WTC11 (cell line): ENCODE measurements at regions not wholly inside any gene's neighbourhood (a gene's known extent, or its start where the extent isn't known, plus 50 kb on each side); places are given as distances from the start of the nearest gene placed in this dataset.
"Not testable (repeated sequence)": the region's sequence is repeated elsewhere in the genome, so short reads cannot be mapped to it uniquely, and the experiment has no call there.

Experiments used
- NR2C2 ChIP-seq: sonication (generic); formaldehyde crosslinking; IDR thresholded peaks from 2 replicates; pipeline ENCODE4 v1.8.0; 2022; ENCODE audit warnings: mild to moderate bottlenecking, missing genetic modification reagents
- SP1 ChIP-seq: sonication (generic); formaldehyde crosslinking; conservative IDR thresholded peaks from 2 replicates; pipeline ENCODE4 v1.8.1; 2022; ENCODE audit warnings: missing genetic modification reagents
- TEAD4 ChIP-seq: sonication (generic); formaldehyde crosslinking; IDR thresholded peaks from 2 replicates; pipeline ENCODE4 v1.8.0; 2022; ENCODE audit warnings: mild to moderate bottlenecking, missing genetic modification reagents
- ZBTB21 ChIP-seq: sonication (generic); formaldehyde crosslinking; IDR thresholded peaks from 2 replicates; pipeline ENCODE4 v1.8.1; 2023; ENCODE audit warnings: mild to moderate bottlenecking, missing genetic modification reagents, borderline replicate concordance
- ZNF121 ChIP-seq: sonication (generic); formaldehyde crosslinking; IDR thresholded peaks from 2 replicates; pipeline ENCODE4 v1.8.0; 2023; ENCODE audit warnings: missing genetic modification reagents
- ZNF416 ChIP-seq: fragments of 250-450 bp; sonication (Bioruptor Pico); IDR thresholded peaks from 2 replicates; pipeline ENCODE4 v1.9.0; 2021; ENCODE audit warnings: mild to moderate bottlenecking, inconsistent platforms
- ZNF423 ChIP-seq: fragments of 250-450 bp; sonication (Bioruptor Pico); IDR thresholded peaks from 2 replicates; pipeline ENCODE4 v2.1.2; 2022; ENCODE audit warnings: mild to moderate bottlenecking, moderate library complexity
- TF ChIP-seq, protein P1 (sequence below): sonication (generic); formaldehyde crosslinking; IDR thresholded peaks from 2 replicates; pipeline ENCODE4 v1.8.0; 2022; ENCODE audit warnings: mild to moderate bottlenecking, missing genetic modification reagents
- TF ChIP-seq, protein P2 (sequence below): fragments of 200-600 bp; IDR thresholded peaks from 2 replicates; pipeline ENCODE4 v1.8.0; 2022; ENCODE audit warnings: antibody characterized with exemption
- TF ChIP-seq, protein P3 (sequence below): sonication (generic); formaldehyde crosslinking; conservative IDR thresholded peaks from 2 replicates; pipeline ENCODE4 v1.8.1; 2022; ENCODE audit warnings: mild to moderate bottlenecking, missing genetic modification reagents
- TF ChIP-seq, protein P4 (sequence below): sonication (generic); formaldehyde crosslinking; IDR thresholded peaks from 2 replicates; pipeline ENCODE4 v1.8.1; 2023; ENCODE audit warnings: mild to moderate bottlenecking, moderate library complexity, missing genetic modification reagents
- TF ChIP-seq, protein P5 (sequence below): sonication (generic); formaldehyde crosslinking; IDR thresholded peaks from 2 replicates; pipeline ENCODE4 v1.8.0; 2022; ENCODE audit warnings: mild to moderate bottlenecking, missing genetic modification reagents

DNA sequence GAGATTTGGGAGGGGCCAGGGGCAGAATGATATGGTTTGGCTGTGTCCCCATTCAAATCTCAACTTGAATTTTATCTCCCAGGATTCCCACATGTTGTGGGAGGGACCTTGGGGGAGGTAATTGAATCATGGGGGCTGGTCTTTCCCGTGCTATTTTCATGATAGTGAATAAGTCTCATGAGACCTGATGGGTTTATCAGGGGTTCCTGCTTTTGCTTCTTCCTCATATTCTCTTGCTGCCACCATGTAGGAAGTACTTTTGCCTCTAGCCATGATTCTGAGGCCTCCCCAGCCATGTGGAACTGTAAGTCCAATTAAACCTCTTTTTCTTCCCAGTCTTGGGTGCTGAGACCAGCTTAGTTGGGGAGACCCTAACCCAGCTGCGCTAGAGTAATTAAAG lies 462.9 kb downstream of the REEP3 start:
- TF ChIP-seq, protein P1, sequence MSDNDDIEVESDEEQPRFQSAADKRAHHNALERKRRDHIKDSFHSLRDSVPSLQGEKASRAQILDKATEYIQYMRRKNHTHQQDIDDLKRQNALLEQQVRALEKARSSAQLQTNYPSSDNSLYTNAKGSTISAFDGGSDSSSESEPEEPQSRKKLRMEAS (CRISPR knock-in tag): not testable (repeated sequence)
- TF ChIP-seq, protein P2, sequence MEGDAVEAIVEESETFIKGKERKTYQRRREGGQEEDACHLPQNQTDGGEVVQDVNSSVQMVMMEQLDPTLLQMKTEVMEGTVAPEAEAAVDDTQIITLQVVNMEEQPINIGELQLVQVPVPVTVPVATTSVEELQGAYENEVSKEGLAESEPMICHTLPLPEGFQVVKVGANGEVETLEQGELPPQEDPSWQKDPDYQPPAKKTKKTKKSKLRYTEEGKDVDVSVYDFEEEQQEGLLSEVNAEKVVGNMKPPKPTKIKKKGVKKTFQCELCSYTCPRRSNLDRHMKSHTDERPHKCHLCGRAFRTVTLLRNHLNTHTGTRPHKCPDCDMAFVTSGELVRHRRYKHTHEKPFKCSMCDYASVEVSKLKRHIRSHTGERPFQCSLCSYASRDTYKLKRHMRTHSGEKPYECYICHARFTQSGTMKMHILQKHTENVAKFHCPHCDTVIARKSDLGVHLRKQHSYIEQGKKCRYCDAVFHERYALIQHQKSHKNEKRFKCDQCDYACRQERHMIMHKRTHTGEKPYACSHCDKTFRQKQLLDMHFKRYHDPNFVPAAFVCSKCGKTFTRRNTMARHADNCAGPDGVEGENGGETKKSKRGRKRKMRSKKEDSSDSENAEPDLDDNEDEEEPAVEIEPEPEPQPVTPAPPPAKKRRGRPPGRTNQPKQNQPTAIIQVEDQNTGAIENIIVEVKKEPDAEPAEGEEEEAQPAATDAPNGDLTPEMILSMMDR: not testable (repeated sequence)
- not testable (repeated sequence) for TF ChIP-seq ZNF416 (CRISPR knock-in tag); ZBTB21 (CRISPR knock-in tag); TEAD4; SP1 (CRISPR knock-in tag); ZNF121 (CRISPR knock-in tag); NR2C2 (CRISPR knock-in tag); ZNF423 (CRISPR knock-in tag)
- TF ChIP-seq, protein P3, sequence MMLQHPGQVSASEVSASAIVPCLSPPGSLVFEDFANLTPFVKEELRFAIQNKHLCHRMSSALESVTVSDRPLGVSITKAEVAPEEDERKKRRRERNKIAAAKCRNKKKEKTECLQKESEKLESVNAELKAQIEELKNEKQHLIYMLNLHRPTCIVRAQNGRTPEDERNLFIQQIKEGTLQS (CRISPR knock-in tag): not testable (repeated sequence)
- TF ChIP-seq, protein P4, sequence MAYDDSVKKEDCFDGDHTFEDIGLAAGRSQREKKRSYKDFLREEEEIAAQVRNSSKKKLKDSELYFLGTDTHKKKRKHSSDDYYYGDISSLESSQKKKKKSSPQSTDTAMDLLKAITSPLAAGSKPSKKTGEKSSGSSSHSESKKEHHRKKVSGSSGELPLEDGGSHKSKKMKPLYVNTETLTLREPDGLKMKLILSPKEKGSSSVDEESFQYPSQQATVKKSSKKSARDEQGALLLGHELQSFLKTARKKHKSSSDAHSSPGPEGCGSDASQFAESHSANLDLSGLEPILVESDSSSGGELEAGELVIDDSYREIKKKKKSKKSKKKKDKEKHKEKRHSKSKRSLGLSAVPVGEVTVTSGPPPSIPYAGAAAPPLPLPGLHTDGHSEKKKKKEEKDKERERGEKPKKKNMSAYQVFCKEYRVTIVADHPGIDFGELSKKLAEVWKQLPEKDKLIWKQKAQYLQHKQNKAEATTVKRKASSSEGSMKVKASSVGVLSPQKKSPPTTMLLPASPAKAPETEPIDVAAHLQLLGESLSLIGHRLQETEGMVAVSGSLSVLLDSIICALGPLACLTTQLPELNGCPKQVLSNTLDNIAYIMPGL (CRISPR knock-in tag): not testable (repeated sequence)
- TF ChIP-seq, protein P5, sequence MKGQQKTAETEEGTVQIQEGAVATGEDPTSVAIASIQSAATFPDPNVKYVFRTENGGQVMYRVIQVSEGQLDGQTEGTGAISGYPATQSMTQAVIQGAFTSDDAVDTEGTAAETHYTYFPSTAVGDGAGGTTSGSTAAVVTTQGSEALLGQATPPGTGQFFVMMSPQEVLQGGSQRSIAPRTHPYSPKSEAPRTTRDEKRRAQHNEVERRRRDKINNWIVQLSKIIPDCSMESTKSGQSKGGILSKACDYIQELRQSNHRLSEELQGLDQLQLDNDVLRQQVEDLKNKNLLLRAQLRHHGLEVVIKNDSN (CRISPR knock-in tag): not testable (repeated sequence)
